ENCODE measurements at regions not wholly inside any gene's neighbourhood (a gene's known extent, or its start where the extent isn't known, plus 50 kb on each side); places are given as distances from the start of the nearest gene placed in this dataset.

DNA sequence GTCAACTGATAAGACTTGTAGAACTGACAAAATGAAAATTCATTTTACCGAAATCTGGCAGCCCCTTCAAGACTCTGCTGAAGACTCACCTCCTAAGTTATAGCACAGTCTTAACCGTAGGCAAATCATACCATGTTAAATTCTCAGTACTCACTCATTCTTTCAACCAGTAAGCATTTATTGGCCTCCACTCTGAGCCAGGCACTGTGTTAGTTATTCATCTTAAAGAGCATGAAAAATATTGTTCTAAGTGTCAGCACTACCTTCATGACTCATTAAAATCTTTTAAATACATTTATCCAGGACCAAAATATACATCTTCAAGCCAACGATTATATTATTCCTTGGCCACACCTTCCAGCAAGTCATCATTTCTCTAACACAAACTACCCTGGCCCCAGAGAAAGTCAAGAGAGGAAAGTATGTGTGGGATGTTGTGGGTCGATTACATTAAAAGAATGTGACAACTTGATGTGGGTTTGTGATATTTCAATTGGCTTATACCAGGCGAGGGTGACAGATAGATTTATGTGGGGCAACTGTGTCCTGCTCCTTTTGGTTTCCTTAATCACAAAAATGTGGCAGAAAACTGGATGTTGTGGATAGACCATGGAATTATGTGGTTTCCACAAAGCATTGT lies 55.0 kb downstream of the TMEM30B start:
- H3K4me3 ChIP-seq (ENCODE audit: low read depth, low read length), result no peak overlapping the region
- TF ChIP-seq, protein P1, sequence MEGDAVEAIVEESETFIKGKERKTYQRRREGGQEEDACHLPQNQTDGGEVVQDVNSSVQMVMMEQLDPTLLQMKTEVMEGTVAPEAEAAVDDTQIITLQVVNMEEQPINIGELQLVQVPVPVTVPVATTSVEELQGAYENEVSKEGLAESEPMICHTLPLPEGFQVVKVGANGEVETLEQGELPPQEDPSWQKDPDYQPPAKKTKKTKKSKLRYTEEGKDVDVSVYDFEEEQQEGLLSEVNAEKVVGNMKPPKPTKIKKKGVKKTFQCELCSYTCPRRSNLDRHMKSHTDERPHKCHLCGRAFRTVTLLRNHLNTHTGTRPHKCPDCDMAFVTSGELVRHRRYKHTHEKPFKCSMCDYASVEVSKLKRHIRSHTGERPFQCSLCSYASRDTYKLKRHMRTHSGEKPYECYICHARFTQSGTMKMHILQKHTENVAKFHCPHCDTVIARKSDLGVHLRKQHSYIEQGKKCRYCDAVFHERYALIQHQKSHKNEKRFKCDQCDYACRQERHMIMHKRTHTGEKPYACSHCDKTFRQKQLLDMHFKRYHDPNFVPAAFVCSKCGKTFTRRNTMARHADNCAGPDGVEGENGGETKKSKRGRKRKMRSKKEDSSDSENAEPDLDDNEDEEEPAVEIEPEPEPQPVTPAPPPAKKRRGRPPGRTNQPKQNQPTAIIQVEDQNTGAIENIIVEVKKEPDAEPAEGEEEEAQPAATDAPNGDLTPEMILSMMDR (conservative IDR thresholded peaks at IDR 0.05; ENCODE audit: low read depth, low read length), result no peak
- no peak for DNase-seq (ENCODE audit: low read depth)

DNA sequence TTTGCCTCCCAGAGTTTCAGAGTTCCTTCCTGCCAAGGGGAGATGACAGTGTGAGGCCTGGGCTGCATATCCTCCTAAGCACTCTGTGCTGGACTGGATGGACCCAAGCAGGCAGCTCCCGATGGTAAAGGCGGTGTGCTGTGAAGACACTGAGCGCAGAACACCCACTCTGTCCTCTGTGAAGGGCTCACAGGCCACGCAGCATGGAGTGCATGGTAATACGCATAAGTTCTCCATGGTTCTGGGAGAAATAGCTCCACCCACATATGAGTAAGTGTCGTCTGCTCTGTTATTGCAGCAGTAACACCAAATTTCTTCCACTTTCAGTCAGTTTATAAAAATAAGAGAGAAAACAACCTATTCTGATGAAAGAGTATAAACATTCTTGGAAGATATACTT lies 55.8 kb downstream of the TMEM30B start:
- TF ChIP-seq, protein P1 (conservative IDR thresholded peaks at IDR 0.05; ENCODE audit: low read depth, low read length), result no peak
- no peak for DNase-seq (ENCODE audit: low read depth)
- H3K4me3 ChIP-seq (ENCODE audit: low read depth, low read length), result no peak overlapping the region

DNA sequence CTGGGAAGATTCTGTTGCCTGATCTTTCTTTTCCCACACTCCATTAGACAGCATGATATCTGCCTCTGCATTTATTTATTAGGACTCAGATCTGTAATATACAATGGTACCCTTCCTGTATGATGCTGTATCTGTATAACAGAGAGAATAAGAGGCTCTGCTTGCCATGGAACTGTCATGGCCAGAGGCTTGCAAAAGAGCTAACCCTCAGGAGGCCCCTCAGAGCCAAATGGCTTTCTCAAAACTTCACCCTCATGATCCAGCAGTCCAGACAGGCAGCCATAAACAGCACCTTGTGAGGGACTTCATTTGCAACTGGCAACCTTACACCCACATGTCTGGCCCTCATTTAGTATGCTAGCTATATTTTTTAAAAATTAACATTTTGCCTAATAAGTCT lies 57.6 kb downstream of the TMEM30B start:
- TF ChIP-seq, protein P1 (conservative IDR thresholded peaks at IDR 0.05; ENCODE audit: low read depth, low read length), result no peak

DNA sequence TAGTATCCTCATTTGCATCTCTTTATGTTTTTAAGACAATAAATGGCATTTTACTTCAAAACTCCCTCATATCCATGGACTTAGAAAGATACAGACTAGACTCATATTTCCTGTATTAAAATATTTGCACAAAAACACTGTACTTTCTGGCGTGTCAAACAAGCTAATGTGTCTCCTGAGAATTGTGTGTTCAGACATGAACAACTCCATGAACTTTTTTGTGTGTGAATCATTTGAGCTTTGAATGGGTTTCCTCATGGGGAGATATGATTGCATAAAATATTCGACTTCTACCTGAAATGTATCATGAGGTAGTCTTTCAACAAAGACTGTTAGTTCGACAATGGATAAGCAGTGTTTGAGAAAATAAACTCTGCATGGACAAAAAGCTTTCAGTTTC lies 58.8 kb downstream of the TMEM30B start:
- TF ChIP-seq, protein P1 (conservative IDR thresholded peaks at IDR 0.05; ENCODE audit: low read depth, low read length), result no peak
- no peak for DNase-seq (ENCODE audit: low read depth)

More for the DNA sequence above, 57.6 kb downstream of the TMEM30B start:
- H3K4me3 ChIP-seq (ENCODE audit: low read depth, low read length), result no peak overlapping the region
- DNase-seq (ENCODE audit: low read depth), result no peak

GRCh38 chr14:61221906-61222305 lies 59.2 kb downstream of the TMEM30B start:
- no peak for DNase-seq (ENCODE audit: low read depth)
- TF ChIP-seq, protein P1 (conservative IDR thresholded peaks at IDR 0.05; ENCODE audit: low read depth, low read length), result no peak
- no peak overlapping the region for H3K4me3 ChIP-seq (ENCODE audit: low read depth, low read length)

More for the DNA sequence above, 58.8 kb downstream of the TMEM30B start:
- no peak overlapping the region for H3K4me3 ChIP-seq (ENCODE audit: low read depth, low read length)

GRCh38 chr14:61219673-61220072 lies 61.5 kb downstream of the TMEM30B start:
- H3K4me3 ChIP-seq (ENCODE audit: low read depth, low read length), result no peak overlapping the region
- TF ChIP-seq, protein P1 (conservative IDR thresholded peaks at IDR 0.05; ENCODE audit: low read depth, low read length), result no peak
- no peak for DNase-seq (ENCODE audit: low read depth)

GRCh38 chr14:61219256-61219655 lies 61.9 kb downstream of the TMEM30B start:
- DNase-seq (ENCODE audit: low read depth), result no peak
- TF ChIP-seq, protein P1 (conservative IDR thresholded peaks at IDR 0.05; ENCODE audit: low read depth, low read length), result no peak
- no peak overlapping the region for H3K4me3 ChIP-seq (ENCODE audit: low read depth, low read length)
